Body of pancreas (tissue), 4 donors: ENCODE measurements at regions not wholly inside any gene's neighbourhood (a gene's known extent, or its start where the extent isn't known, plus 50 kb on each side); places are given as distances from the start of the nearest gene placed in this dataset.

Source experiments
- POLR2A ChIP-seq, 3 donors: fragments of 450-650 bp; IDR thresholded peaks; one replicate each; pipeline ENCODE4 v1.6.1; 2016; ENCODE audit warnings: antibody characterized with exemption in 3 of 3, mild to moderate bottlenecking in 2 of 3
- TF ChIP-seq, protein P1 (sequence below), 7 experiments: fragments of 450-650 bp in 4 of 7; fragments of 200-600 bp in 3 of 7; sonication (generic) in 3 of 7; IDR thresholded peaks; one replicate each; pipeline ENCODE4 v1.5.1; 2016 to 2019; ENCODE audit warnings: antibody characterized with exemption in 7 of 7

DNA sequence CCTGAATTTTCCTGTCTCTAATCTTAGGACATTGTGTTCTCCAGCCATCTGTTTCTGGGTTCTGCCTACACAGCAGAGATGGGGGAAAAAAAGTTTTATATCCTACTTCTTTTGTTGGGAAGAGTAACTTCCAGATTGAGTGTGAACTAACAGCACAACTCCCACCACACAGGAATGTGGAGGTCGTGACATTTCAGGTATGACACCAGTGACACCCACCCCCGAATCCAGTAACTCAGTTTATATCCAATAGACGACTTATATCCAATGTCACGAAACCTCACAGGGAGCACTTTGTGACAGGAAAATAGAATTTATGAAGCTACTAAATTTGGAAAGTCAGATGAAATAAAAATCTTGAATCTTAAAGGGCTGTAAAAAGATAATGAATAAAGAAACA is 211.9 kb upstream of the GRM3 start:
- TF ChIP-seq, protein P1, sequence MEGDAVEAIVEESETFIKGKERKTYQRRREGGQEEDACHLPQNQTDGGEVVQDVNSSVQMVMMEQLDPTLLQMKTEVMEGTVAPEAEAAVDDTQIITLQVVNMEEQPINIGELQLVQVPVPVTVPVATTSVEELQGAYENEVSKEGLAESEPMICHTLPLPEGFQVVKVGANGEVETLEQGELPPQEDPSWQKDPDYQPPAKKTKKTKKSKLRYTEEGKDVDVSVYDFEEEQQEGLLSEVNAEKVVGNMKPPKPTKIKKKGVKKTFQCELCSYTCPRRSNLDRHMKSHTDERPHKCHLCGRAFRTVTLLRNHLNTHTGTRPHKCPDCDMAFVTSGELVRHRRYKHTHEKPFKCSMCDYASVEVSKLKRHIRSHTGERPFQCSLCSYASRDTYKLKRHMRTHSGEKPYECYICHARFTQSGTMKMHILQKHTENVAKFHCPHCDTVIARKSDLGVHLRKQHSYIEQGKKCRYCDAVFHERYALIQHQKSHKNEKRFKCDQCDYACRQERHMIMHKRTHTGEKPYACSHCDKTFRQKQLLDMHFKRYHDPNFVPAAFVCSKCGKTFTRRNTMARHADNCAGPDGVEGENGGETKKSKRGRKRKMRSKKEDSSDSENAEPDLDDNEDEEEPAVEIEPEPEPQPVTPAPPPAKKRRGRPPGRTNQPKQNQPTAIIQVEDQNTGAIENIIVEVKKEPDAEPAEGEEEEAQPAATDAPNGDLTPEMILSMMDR (IDR thresholded peaks at IDR 0.05): no peak
- no peak for TF ChIP-seq POLR2A (IDR thresholded peaks at IDR 0.05)
